OCI-LY3 (cell line): ENCODE measurements at regions not wholly inside any gene's neighbourhood (a gene's known extent, or its start where the extent isn't known, plus 50 kb on each side); places are given as distances from the start of the nearest gene placed in this dataset.

Experiments used
- EZH2phosphoT487 ChIP-seq: fragments of 200-600 bp; shearing (Covaris generic); IDR thresholded peaks from 2 replicates; pipeline ENCODE4 v1.6.1; 2018; ENCODE audit warnings: antibody characterized with exemption, mixed run types, low read depth
- TF ChIP-seq, protein P1 (sequence below): fragments of 200-600, 300-600 bp; sonication (generic); IDR thresholded peaks from 2 replicates; pipeline ENCODE4 v1.5.1; 2014; ENCODE audit warnings: antibody characterized with exemption, low read length, low read depth

DNA sequence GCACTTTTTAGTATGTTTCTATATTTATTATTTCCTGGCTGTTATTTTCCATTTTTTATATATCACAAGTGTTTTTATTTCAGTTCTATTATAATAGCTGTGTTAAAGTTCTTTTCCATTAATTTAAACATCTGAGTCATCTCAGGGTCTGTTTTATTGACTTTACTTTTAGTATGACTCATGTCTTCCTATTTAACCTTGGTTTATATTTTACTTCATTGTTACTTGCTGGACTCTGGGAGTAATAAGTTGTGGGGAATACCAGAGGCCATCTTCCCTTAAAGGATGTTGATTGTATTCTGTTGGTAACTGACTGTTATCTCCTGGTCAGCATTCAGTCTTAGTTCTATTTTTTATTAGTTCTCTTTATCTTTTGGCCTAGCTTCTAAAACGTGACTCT is 1508.2 kb downstream of the CDH11 start:
- TF ChIP-seq, protein P1, sequence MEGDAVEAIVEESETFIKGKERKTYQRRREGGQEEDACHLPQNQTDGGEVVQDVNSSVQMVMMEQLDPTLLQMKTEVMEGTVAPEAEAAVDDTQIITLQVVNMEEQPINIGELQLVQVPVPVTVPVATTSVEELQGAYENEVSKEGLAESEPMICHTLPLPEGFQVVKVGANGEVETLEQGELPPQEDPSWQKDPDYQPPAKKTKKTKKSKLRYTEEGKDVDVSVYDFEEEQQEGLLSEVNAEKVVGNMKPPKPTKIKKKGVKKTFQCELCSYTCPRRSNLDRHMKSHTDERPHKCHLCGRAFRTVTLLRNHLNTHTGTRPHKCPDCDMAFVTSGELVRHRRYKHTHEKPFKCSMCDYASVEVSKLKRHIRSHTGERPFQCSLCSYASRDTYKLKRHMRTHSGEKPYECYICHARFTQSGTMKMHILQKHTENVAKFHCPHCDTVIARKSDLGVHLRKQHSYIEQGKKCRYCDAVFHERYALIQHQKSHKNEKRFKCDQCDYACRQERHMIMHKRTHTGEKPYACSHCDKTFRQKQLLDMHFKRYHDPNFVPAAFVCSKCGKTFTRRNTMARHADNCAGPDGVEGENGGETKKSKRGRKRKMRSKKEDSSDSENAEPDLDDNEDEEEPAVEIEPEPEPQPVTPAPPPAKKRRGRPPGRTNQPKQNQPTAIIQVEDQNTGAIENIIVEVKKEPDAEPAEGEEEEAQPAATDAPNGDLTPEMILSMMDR: no peak
- TF ChIP-seq EZH2phosphoT487: no peak
